ENCODE measurements at regions not wholly inside any gene's neighbourhood (a gene's known extent, or its start where the extent isn't known, plus 50 kb on each side); places are given as distances from the start of the nearest gene placed in this dataset.

GRCh38 chr5:112025757-112026156, 268.8 kb upstream of the NREP start:
- no peak for DNase-seq (ENCODE audit: low spot score)

DNA sequence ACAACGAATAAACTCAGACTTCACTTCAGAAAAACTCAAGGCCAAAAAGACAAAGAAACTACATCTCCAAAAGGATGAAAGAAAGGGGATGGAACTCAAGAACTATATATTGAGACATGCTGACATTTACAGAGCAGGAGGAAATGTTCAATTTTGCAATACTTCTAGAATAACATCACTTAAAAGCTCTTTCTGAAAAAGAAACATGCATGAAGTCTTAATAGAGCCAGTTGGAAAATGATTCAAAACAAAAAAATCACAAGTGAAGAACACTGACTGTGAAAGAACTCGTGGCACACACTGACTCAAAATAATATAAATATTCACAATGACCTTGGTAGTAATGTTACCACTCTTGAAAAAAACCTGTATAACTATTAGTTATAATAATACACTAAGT, 267.8 kb upstream of the NREP start:
- no peak for DNase-seq (ENCODE audit: low spot score)

DNA sequence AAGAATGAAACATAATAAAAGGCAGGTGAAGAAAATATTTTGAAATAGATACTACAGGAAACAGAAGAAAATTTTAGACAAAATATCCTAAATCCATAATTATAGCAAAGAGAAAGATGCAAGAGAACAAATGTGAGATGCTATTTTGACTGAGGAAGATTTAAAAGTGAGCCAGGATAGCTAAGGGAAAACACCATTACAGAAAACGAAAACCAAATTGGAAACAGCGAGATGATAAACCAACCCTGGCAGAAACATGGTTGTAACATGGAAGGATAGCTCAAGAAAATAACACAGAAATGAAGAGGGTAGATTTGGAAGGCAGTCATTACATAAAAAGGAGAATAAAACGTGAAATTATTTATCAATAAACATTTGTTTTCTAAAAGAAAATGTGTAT, 267.2 kb upstream of the NREP start:
- DNase-seq (ENCODE audit: low spot score), result no peak

GRCh38 chr5:112023766-112024165, 266.8 kb upstream of the NREP start:
- DNase-seq (ENCODE audit: low spot score), result no peak

- no peak for DNase-seq (ENCODE audit: low spot score)
Measured at GRCh38 chr5:112018846-112019245, 261.9 kb upstream of the NREP start.

- no peak for DNase-seq (ENCODE audit: low spot score)
Measured at GRCh38 chr5:112016980-112017379, 260.0 kb upstream of the NREP start.

DNA sequence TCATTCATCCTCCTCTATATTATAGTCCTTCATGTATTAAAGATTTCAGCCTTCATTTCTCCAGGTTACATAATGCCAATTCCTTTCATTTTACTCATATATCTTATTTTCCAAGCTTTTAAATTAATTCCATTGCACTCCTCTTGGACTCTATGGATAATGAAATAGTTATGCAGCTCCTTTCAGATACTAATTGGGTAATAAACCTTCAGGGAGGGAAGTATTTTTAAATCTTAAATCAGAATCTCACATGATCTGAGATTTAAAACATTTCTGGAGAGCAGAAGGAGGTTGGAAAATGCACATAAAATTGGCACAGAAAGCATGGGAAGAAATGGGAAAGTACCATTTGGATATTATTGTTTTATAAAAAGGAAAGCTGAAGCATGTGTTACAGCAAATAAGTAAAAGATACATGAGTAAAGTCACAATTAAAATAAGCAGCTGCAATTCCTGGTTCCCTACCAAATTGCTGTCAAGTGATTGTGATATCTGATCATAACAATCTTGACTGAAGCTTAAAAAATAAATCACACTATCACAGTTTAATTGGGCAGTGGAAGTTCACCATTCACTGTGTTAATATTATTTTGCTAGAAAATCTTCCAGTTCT, 257.9 kb upstream of the NREP start:
- no peak for DNase-seq (ENCODE audit: low spot score)

DNA sequence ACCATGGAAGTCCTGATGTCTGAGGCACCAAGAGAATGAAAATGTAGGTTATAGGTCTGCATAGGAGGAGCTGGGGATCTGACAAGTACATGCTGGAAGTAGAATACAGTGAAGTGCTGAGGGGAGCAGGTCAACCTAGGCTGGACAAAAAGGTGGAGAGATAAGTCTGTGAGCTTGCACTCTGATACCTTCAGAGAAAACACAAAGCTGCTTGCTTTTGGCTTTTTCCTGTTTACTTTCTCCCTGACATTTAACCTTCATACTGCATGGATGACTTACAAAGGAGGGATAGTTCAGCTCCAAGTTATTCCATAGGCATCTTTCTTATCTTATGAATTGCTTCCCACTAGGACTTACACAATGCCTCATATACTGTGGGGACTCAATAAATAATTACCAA, 256.7 kb upstream of the NREP start:
- DNase-seq (ENCODE audit: low spot score), result no peak

- DNase-seq (ENCODE audit: low spot score), result no peak
Measured at GRCh38 chr5:112012104-112012503, 255.1 kb upstream of the NREP start.

- DNase-seq (ENCODE audit: low spot score), result no peak
Measured at GRCh38 chr5:112010475-112010874, 253.5 kb upstream of the NREP start.

DNA sequence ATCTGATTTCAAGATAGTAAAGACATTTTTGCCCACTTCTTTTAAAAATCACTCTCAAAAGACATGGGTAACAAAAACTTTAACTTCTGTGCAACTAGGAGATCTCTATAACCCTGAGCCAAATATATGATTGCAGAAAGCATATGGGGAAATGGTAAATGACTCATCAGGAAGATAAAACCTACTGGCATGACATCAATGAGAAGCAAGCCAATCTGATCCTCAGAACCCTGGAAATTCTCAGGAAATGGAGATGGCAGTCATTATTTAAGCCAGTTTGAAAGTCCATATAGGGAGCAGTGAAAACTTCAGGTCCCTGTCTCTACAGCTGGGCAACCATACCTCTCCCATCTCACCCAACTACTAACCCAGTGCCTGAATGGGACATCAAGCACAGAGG, 249.7 kb upstream of the NREP start:
- no peak for DNase-seq (ENCODE audit: low spot score)

GRCh38 chr5:112005623-112005930, 248.6 kb upstream of the NREP start:
- no peak for DNase-seq (ENCODE audit: low spot score)

DNA sequence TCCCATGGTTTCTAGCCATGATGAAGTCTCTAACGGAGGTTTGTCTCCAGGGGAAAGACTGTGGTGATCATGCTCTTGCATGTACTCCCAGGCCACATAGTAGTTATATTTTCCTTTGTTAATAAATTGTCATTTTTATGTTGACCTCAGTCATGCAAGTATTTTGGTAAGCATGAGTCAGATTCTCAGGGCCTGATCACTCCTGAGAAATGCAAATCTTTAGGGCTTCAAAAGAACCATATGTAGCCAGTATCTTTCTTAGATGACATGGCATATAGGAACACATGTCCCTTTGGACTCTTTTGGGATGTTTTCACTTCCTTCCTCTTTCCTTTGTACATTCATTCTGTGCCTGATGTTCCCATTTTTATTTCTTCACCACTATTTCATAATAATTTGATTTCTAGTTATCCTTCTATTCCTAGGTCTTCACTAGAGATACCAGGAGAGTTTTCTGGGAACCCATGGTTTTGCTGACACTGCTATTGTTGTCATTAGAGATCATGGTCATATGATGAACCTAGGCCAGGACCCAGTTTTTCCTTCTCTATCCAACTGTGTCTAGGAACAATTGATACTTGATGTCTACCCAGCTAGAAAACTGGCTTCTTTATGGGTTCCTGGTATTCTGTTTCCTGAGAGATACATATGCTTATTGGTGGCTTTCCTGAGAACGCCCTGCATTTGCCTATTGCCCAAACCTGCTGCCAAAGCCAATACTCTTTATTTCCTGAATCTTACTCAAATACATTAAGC, 248.1 kb upstream of the NREP start:
- DNase-seq (ENCODE audit: low spot score), result no peak

DNA sequence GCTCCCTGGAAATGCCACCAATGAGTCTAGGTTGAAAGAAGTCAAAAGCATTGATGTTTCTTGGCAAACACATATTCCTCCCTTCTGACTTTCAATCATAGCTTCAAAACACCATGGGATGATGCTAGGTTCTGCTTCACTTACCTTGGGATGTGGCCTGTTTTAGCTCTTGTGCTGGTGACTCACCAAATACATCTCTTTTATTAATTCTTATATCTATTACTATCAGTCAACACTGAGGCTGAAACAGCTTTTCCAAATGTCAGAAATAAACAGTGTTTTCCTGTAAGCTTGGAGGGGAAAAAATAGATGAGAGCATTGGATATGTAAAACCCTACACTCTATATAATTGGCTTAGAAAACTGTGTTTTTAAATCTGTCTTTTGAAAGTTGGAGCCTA, 245.4 kb upstream of the NREP start:
- no peak for DNase-seq (ENCODE audit: low spot score)

DNA sequence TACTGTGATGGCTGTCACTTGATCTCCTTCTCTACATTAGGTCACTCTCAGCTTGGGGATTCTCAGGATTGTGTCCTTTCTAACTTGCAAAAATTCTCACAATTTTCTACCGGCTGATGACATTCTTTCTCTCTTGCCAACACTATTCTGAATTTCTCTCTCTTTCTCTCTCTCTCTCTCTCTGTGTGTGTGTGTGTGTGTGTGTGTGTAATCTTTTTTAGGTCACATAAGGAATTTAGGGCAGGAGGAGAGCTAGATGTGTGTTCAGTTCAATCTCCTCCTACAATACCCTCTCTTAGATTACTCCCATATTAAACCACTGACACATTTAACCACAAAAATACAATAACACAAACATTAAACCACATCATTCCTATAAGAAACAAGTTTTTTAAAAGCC, 242.3 kb upstream of the NREP start:
- DNase-seq (ENCODE audit: low spot score), result no peak

- DNase-seq (ENCODE audit: low spot score), result no peak
Measured at GRCh38 chr5:111998871-111999270, 241.9 kb upstream of the NREP start.

DNA sequence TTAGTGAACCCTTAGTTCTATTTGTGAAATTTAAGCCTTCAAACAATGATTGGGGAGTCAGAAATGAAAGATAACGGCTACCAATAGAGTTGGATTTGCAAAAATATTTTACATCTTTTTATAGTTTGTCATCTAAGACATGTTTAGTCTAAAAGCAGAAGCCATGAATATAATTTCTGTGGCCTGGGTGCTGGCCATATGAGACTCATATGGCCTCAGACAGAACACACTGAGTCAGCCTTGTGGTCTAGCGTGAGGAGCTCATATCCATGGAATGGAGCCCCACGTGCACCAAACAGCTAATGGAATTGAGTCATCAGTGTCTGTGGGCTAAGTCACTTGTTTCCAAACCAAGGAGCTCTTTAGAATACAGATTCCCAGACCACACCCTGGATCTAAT, 240.7 kb upstream of the NREP start:
- peak; percentile 79 for DNase-seq (ENCODE audit: low spot score)

DNA sequence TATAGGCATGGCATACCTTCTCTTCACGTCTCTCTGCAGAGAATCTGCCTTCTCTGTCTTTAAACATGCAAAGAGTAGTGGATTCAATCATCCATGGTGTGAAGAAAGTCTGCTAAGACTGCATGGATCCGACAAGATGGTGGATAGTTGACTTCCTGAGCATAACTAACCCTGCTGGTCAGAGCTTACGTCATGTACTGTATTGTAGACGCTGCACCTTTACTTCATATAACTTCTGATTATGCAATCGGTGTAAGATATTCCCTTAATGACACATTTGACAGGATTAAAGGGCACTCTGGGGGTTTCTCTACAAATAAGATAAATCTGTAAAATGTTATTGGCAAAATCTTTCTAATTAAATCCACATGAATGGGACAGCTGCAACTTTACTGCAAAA, 240.3 kb upstream of the NREP start:
- no peak for DNase-seq (ENCODE audit: low spot score)

DNA sequence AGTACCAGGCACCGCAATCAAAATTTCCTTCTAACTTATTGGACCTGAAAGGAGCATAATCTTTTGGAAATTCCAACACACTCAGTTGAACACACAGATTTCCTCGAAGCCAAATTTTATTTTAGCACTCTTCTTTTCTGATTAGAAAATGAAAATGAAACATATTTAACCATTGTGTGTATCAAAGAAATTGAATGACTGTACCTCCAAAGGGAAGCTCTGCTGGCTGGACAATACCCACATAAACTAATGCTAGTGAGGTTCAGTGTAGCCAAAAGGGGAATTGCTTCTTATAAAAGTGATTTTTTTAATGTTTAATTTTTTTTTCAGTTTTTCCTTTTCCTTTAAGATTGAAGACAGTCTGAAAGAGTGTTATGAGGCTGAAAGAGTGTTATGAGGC, 239.6 kb upstream of the NREP start:
- no peak for DNase-seq (ENCODE audit: low spot score)

- DNase-seq (ENCODE audit: low spot score), result no peak
Measured at GRCh38 chr5:111995701-111996100, 238.7 kb upstream of the NREP start.

DNA sequence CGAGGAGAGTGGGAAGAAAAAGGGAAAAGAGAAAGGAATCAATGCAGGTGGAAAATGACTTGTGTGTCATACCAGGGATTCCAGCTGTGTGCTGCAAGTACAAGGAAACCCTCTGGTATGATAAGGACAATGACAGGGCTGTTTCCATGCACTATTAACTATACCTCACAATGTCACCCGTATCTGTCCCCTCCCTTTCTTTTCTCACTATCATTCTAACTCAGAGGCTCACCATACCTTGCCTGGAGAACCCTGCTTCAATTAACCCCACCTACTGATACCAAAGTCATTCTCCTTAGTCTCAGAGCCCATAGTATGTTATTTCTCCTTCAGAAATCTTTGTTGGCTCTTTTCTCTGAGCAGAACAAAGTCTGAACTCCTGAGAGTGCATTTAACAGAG, 236.2 kb upstream of the NREP start:
- no peak for DNase-seq (ENCODE audit: low spot score)

GRCh38 chr5:111984044-111984443, 227.1 kb upstream of the NREP start:
- DNase-seq (ENCODE audit: low spot score), result peak; percentile 78

GRCh38 chr5:111983459-111983858, 226.5 kb upstream of the NREP start:
- DNase-seq (ENCODE audit: low spot score), result no peak

GRCh38 chr5:111977436-111977829, 220.4 kb upstream of the NREP start:
- no peak for DNase-seq (ENCODE audit: low spot score)
